MCF 10A (cell line): ENCODE measurements at regions not wholly inside any gene's neighbourhood (a gene's known extent, or its start where the extent isn't known, plus 50 kb on each side); places are given as distances from the start of the nearest gene placed in this dataset.

Experiments used
- BruUV-seq: library from RNA; stranded (reverse); fragments of 400-500 nt; replicated peaks from 2 replicates; lab custom pipeline; 2021; lab: Mats Ljungman, UMichigan
- CTCF ChIA-PET: fragments of 300-600 bp; sonication (Branson Sonifier 250); formaldehyde crosslinking; extraction: SDS; loops from one replicate; lab custom pipeline; 2021; ENCODE audit warnings: antibody characterized with exemption, inconsistent platforms; lab: Yijun Ruan, JAX
- POLR2A ChIA-PET: fragments of 300-600, 350-650 bp; sonication (Branson Sonifier 250); formaldehyde crosslinking; extraction: SDS; loops from one replicate; lab custom pipeline; 2020; ENCODE audit warnings: antibody characterized with exemption, inconsistent platforms; lab: Yijun Ruan, JAX
- DNase-seq: peaks from one replicate; pipeline ENCODE4 v3.0.0-alpha.2; 2018; ENCODE audit not compliant: unreplicated experiment
- H3K27ac Mint-ChIP-seq: one replicate; pipeline ENCODE4 v1.8.0; 2022; ENCODE audit warnings: mild to moderate bottlenecking, low read depth, mixed read lengths; ENCODE audit not compliant: unreplicated experiment
- H3K27me3 Mint-ChIP-seq: one replicate; pipeline ENCODE4 v1.8.0; 2022; ENCODE audit warnings: mixed read lengths; ENCODE audit not compliant: insufficient read depth, unreplicated experiment
- H3K36me3 Mint-ChIP-seq: one replicate; pipeline ENCODE4 v1.8.0; 2022; ENCODE audit warnings: mild to moderate bottlenecking, moderate library complexity, mixed read lengths; ENCODE audit not compliant: insufficient read depth, unreplicated experiment
- H3K4me1 Mint-ChIP-seq: one replicate; pipeline ENCODE4 v1.8.0; 2022; ENCODE audit warnings: mixed read lengths; ENCODE audit not compliant: insufficient read depth, unreplicated experiment
- H3K4me3 Mint-ChIP-seq: one replicate; pipeline ENCODE4 v1.8.0; 2022; ENCODE audit warnings: mild to moderate bottlenecking, moderate library complexity, mixed read lengths; ENCODE audit not compliant: unreplicated experiment
- H3K9me3 Mint-ChIP-seq: one replicate; pipeline ENCODE4 v1.8.0; 2022; ENCODE audit warnings: mixed read lengths; ENCODE audit not compliant: unreplicated experiment
- CTCF ChIP-seq: fragments of 200-600 bp; IDR thresholded peaks from one replicate; pipeline ENCODE4 v1.8.0; 2022; ENCODE audit warnings: antibody characterized with exemption, mild to moderate bottlenecking; ENCODE audit not compliant: unreplicated experiment
- intact Hi-C: fragments of 100-400 bp; cut with micrococcal nuclease; formaldehyde crosslinking; loops from 2 replicates; pipeline ENCODE4 v1.14.1; 2022

- peaks cover 7% of the 10 kb centered on the region for H3K4me1 Mint-ChIP-seq
- no TSS peak for BruUV-seq
- POLR2A ChIA-PET, result no interaction called here
- CTCF ChIA-PET, result interaction anchor here (0.7 kb wide), 1 partner anchor 570 kb away, joined by 3 read pairs; no protein-coding TSS in a partner anchor
- intact Hi-C loops, result no loop called here
- no peak for DNase-seq
- H3K36me3 Mint-ChIP-seq, result peaks cover 2% of the 10 kb centered on the region
- H3K9me3 Mint-ChIP-seq, result peaks cover 20% of the 10 kb centered on the region
- H3K4me3 Mint-ChIP-seq, result no peak overlapping the region
- no peaks in the 10 kb centered on the region for H3K27me3 Mint-ChIP-seq
- H3K27ac Mint-ChIP-seq, result no peak overlapping the region
- no peak for TF ChIP-seq CTCF
These were observed 366.5 kb upstream of the LCORL start for GRCh38 chr4:18388039-18388438.

DNA sequence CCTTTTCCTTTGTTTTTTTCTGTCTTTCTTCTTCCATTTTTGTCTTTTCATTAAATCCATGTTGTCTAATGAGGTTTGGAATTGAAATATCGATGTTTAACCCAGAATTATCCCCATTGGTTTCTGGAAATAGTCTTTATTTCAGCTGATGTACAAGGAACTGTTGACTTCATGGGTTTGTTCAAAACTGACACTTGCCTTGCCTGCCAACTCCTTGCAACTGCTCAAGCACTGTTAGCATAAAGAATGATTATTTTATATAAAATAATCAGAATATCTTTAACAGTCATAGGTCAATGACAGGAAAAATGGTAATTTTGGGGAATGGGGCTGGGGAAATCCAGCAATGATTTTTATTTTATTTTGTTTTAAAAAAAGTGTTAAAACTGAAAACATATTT, 359.6 kb upstream of the LCORL start:
- no peak for TF ChIP-seq CTCF
- Mint-ChIP-seq H3K27ac (no peak overlapping the region), H3K4me1 (no peaks in the 10 kb centered on the region), H3K27me3 (no peaks in the 10 kb centered on the region), H3K9me3 (peaks cover 20% of the 10 kb centered on the region), H3K4me3 (no peak overlapping the region), H3K36me3 (no peaks in the 10 kb centered on the region)
- BruUV-seq, result no TSS peak
- POLR2A ChIA-PET, result no interaction called here
- CTCF ChIA-PET, result no interaction called here
- no peak for DNase-seq
- intact Hi-C loops, result no loop called here

DNA sequence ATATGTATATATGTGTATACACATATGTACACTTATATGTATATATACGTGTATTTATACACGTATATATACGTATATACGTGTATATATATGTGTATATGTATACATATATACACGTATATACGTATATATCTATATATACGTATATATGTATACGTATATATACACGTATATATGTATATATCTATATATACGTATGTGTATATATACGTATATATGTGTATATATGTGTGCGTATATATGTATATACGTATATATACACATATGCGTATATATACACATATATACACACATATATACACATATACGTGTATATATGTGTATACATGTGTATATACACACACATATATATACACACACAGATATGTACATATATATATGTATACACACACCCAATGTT, 348.0 kb upstream of the LCORL start:
- POLR2A ChIA-PET, result no interaction called here
- no peaks in the 10 kb centered on the region for H3K9me3 Mint-ChIP-seq
- BruUV-seq, result no TSS peak
- DNase-seq, result no peak
- no peak overlapping the region for H3K4me3 Mint-ChIP-seq
- H3K4me1 Mint-ChIP-seq, result peaks cover 6% of the 10 kb centered on the region
- intact Hi-C loops, result no loop called here
- no peak for TF ChIP-seq CTCF
- H3K36me3 Mint-ChIP-seq, result no peaks in the 10 kb centered on the region
- no peaks in the 10 kb centered on the region for H3K27me3 Mint-ChIP-seq
- CTCF ChIA-PET, result no interaction called here
- no peak overlapping the region for H3K27ac Mint-ChIP-seq

DNA sequence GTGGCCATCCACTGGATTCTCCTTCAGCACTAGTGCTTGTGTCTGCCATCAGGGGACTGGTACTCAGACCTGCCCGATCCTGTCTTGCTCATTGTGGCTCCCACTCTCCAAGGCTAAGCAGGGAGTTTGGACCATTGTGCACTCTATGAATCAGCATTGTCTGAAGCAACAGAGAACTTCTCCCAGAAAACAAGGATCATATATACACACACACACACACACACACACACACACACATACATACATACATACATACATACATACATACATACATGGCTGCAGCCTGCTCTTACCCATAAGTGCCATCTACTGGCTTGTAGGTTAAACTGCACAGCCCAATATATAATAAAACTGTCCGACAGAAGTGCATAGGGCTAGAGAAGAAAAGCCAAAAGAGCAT, 345.3 kb upstream of the LCORL start:
- Mint-ChIP-seq H3K27ac (no peak overlapping the region), H3K27me3 (no peaks in the 10 kb centered on the region), H3K36me3 (no peaks in the 10 kb centered on the region), H3K4me1 (peaks cover 6% of the 10 kb centered on the region), H3K9me3 (no peaks in the 10 kb centered on the region), H3K4me3 (no peak overlapping the region)
- POLR2A ChIA-PET, result no interaction called here
- CTCF ChIA-PET, result interaction anchor here (0.6 to 4.6 kb wide), 19 partner anchors 8 to 1021 kb away, joined by 3 to 60 read pairs (median 4); no protein-coding TSS in a partner anchor
- intact Hi-C loops, result loop anchor here (1.0 to 2.0 kb wide), 4 partner anchors 346 to 818 kb away; partner anchors contain the start of gene LCORL
- BruUV-seq, result no TSS peak
- peak; percentile 51 for DNase-seq
- peak; percentile 62 for TF ChIP-seq CTCF
